KOPT-K1 (cell line): ENCODE measurements at regions not wholly inside any gene's neighbourhood (a gene's known extent, or its start where the extent isn't known, plus 50 kb on each side); places are given as distances from the start of the nearest gene placed in this dataset.

ENCODE experiments used
- H3K27ac ChIP-seq: fragments of 200-600 bp; sonication (generic); 2 replicates; pipeline ENCODE4 v1.5.1; 2016; ENCODE audit warnings: antibody characterized with exemption, mild to moderate bottlenecking, low read depth, low read length; ENCODE audit not compliant: poor library complexity, severe bottlenecking
- H3K36me3 ChIP-seq: fragments of 200-600 bp; sonication (generic); 2 replicates; pipeline ENCODE4 v1.5.1; 2017; ENCODE audit warnings: antibody characterized with exemption, mild to moderate bottlenecking, low read length, moderate library complexity; ENCODE audit not compliant: insufficient read depth
- H3K9me3 ChIP-seq: fragments of 200-600 bp; sonication (generic); 2 replicates; pipeline ENCODE4 v1.5.1; 2017; ENCODE audit warnings: antibody characterized with exemption, low read length, mild to moderate bottlenecking; ENCODE audit not compliant: insufficient read depth, poor library complexity, severe bottlenecking

GRCh38 chr2:37544591-37545031 lies 126.8 kb downstream of the CDC42EP3 start:
- H3K27ac ChIP-seq: no peak overlapping the region
- H3K36me3 ChIP-seq: no peaks in the 10 kb centered on the region

GRCh38 chr2:37549598-37549997 lies 121.8 kb downstream of the CDC42EP3 start:
- Histone ChIP-seq H3K9me3 (no peaks in the 10 kb centered on the region), H3K27ac (no peak overlapping the region), H3K36me3 (no peaks in the 10 kb centered on the region)

More at GRCh38 chr2:37544591-37545031, 126.8 kb downstream of the CDC42EP3 start:
- no peaks in the 10 kb centered on the region for H3K9me3 ChIP-seq

DNA sequence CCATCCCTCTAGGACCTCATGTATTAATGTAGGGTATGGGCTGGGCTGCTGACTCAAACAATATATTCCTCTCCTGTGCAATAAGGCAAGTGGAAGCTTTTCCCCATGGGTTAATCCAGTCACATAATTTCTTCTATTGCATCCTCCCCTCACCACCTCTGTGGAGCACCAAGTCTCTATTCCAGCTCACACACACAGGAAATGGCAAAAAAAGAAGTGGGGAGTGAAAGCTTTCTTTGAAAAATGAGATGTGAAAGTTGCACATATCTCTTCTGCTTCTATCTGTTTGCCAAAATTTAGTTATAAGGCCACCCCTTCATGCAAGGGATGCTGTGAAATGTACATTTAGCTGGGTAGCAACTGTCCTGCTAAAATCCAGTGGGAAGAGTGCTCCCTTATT lies 121.3 kb downstream of the CDC42EP3 start:
- Histone ChIP-seq H3K36me3 (no peaks in the 10 kb centered on the region), H3K9me3 (no peaks in the 10 kb centered on the region)

DNA sequence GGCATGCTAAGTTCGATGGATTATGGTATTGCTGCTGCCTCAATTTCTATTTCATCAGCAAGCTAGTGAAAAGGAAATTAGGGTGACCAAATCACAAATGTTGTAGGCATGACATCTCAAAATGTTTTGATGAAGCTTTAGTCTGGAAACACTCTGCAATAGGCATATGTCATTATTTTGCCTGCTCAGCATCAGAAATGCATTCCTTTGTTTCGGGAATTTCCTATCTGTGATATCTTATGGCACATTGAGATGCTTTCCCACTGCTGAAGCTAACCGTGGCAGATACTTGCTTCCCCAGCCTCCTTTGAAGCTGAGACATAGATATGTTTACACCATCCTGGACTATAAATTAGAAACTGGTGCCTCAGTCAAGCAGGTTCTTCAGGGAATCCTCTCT lies 119.7 kb downstream of the CDC42EP3 start:
- Histone ChIP-seq H3K36me3 (no peaks in the 10 kb centered on the region), H3K9me3 (no peaks in the 10 kb centered on the region), H3K27ac (no peak overlapping the region)

More for the DNA sequence above, 121.3 kb downstream of the CDC42EP3 start:
- no peak overlapping the region for H3K27ac ChIP-seq

DNA sequence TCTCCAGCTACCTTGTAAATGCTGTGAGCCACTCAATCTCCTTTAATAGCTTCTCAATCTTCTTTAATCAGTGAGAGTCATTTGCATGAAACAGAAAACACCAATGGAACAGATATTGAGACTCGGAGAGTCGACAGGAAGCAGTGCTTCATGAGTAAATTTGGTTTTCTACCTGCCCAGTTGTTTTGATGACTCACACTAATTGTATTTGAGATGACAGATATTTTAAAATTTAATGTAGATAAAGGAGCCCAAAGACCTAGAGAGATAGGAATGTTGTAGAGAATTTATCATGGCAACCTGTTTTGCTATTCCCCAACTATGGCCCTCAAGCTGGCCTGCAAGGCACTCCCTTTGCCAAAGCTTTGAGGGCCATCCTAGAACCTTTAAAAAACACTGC lies 119.1 kb downstream of the CDC42EP3 start:
- no peaks in the 10 kb centered on the region for H3K9me3 ChIP-seq
- no peaks in the 10 kb centered on the region for H3K36me3 ChIP-seq
- no peak overlapping the region for H3K27ac ChIP-seq

- Histone ChIP-seq H3K9me3 (no peaks in the 10 kb centered on the region), H3K36me3 (no peaks in the 10 kb centered on the region), H3K27ac (no peak overlapping the region)
These were observed 117.9 kb downstream of the CDC42EP3 start for GRCh38 chr2:37553411-37554154.

- no peak overlapping the region for H3K27ac ChIP-seq
- no peaks in the 10 kb centered on the region for H3K36me3 ChIP-seq
- no peaks in the 10 kb centered on the region for H3K9me3 ChIP-seq
These were observed 117.3 kb downstream of the CDC42EP3 start for GRCh38 chr2:37554155-37554510.

GRCh38 chr2:37554687-37555086 lies 116.8 kb downstream of the CDC42EP3 start:
- no peaks in the 10 kb centered on the region for H3K9me3 ChIP-seq
- no peak overlapping the region for H3K27ac ChIP-seq
- no peaks in the 10 kb centered on the region for H3K36me3 ChIP-seq

GRCh38 chr2:37555457-37555856 lies 116.0 kb downstream of the CDC42EP3 start:
- Histone ChIP-seq H3K36me3 (no peaks in the 10 kb centered on the region), H3K27ac (no peak overlapping the region), H3K9me3 (no peaks in the 10 kb centered on the region)

DNA sequence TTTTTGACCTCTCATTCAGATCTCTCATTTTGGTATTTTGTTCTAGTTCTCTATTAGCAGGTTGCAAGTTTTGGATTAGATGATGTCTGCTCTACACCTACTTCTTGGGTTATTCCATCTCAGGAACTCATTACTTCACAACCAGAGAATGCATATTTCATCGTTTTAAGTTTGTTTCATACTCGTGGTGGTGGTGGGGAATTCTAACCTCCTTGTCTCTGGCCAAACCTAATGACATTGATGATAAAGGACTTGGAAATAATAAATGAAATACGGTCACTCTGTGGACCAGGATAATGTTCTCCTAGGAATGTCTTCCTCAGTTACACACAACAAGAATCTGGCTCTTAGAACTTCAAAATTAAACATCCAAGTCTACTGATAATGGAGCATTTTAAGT lies 115.2 kb downstream of the CDC42EP3 start:
- no peaks in the 10 kb centered on the region for H3K9me3 ChIP-seq
- H3K27ac ChIP-seq: no peak overlapping the region
- H3K36me3 ChIP-seq: no peaks in the 10 kb centered on the region

GRCh38 chr2:37558623-37559022 lies 112.8 kb downstream of the CDC42EP3 start:
- no peaks in the 10 kb centered on the region for H3K36me3 ChIP-seq

DNA sequence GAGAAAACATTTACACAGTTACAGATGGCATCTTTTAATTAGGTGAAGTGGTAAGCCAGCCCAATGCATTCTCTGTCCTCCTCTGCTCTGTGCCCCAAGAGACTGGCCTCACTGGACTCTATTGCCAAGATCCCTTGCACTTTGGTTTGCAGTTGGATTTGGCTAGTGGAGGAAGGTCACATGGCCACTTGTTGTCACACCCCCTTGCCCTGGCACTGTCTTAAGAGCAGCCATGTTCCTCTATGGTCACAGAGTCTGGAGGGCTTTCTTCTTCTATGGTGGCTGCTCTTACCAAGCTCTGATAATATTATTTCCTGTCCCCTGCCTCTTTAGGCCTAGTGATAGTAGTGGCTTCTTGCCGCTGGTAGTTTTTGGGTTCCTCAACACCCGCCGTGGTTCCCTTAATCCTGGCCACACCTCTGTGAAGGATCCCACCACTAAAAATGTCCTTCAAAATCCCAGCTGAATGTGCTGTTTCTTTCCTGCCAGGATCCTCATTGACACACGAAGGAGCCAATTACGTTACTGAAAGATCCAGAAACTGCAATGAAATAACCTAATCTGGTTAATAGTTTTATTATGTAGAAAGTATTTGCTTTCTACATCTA lies 111.1 kb downstream of the CDC42EP3 start:
- no peak overlapping the region for H3K27ac ChIP-seq
- H3K36me3 ChIP-seq: no peaks in the 10 kb centered on the region
- no peaks in the 10 kb centered on the region for H3K9me3 ChIP-seq

More at GRCh38 chr2:37558623-37559022, 112.8 kb downstream of the CDC42EP3 start:
- H3K27ac ChIP-seq: no peak overlapping the region
- H3K9me3 ChIP-seq: no peaks in the 10 kb centered on the region

- Histone ChIP-seq H3K27ac (no peak overlapping the region), H3K9me3 (no peaks in the 10 kb centered on the region), H3K36me3 (no peaks in the 10 kb centered on the region)
These were observed 110.4 kb downstream of the CDC42EP3 start for GRCh38 chr2:37560863-37561614.

- Histone ChIP-seq H3K27ac (no peak overlapping the region), H3K9me3 (no peaks in the 10 kb centered on the region), H3K36me3 (no peaks in the 10 kb centered on the region)
These were observed 109.5 kb downstream of the CDC42EP3 start for GRCh38 chr2:37561615-37562569.
